ENCODE measurements at regions not wholly inside any gene's neighbourhood (a gene's known extent, or its start where the extent isn't known, plus 50 kb on each side); places are given as distances from the start of the nearest gene placed in this dataset.
"Not testable (repeated sequence)": the region's sequence is repeated elsewhere in the genome, so short reads cannot be mapped to it uniquely, and the experiment has no call there.

DNA sequence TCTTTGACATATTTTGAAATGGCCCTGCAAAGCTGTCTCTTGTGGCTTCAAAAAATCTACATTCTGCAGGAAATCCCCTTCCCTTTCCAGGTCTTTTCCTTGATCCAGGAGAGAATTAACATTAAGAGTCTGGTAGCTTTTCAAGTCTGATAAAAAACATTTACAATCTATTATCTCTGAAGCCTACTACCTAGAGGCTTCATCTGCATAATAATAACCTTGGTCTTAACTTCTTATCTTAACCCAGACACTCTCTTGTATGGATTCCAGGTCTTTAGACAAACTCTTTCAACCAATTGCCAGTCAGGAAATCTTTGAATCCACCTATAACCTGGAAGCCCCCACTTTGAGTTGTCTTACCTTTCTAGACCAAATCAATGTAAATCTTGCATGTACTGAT lies 179.3 kb upstream of the ZC3H15 start:
- no peak for DNase-seq

DNA sequence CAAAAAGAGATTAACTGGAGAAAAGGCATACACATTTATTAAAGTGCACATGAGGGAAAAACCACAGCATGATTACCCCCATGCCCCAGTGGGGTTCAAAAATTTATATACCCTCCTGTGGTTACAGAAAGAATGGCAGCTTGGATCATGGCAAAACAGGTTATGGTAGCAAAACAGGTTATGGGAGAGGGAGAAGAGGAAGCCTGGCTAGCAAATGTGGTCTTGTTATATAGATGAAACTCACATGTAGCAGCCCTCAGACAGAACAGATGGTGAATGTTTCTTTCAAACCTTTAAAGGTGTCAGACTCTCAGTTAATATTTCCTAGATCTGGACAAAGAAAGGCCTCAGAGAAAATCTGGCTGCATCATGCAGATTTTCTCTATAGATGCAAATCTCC lies 178.2 kb upstream of the ZC3H15 start:
- no peak for DNase-seq

DNA sequence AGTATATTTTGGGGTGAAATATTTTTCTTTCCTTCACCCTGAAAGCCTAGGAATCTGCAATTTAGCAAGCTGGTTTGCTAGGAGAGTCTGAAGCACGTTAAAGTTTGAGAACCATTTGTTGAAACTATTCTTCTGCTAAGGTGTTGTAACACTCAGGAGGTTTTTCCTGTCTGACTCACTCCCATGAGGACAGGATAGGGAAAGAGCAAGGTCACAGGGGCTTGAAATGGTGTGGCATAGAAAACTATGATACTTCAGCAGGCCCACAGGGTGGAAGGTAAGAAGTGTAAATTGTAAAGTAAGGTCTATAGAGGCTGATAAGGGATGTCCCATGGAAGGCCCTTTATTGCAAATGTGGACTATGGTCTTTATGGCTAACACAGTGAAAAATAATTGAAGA lies 177.7 kb upstream of the ZC3H15 start:
- DNase-seq: no peak

DNA sequence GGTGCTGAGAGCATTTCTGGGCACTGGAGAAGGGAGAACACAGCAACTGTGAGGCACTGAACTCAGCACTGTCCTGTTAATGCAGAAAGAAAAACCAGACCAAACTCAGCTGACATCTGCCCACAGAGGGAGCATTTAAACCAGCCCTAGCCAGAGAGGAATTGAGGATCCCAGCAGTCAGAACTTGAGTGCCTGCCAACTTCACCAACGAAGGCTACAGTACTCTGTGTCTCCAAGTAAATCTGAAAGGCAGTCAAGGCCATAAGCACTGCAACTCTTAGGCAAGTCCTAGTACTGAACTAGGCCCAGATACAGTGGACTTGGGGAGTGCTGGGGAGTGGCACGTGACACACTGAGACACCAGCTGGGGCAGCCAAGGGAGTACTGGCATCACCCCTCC lies 176.2 kb upstream of the ZC3H15 start:
- no peak for DNase-seq

DNA sequence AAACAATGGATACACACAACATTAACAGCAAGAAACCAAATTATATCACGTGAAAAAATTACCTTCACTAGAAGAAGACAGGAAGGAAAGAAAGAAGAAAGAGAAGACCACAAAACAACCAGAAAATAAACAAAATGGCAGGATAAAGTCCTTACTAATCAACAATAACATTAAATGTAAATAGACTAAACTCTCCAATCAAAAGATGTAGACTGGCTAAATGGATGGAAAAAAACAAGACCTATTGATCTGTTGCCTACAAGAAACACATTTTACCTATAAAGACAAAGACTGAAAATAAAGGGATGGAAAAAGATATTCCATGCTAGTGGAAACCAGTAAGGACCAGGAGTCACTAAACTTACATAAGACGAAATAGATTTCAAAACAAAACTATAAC lies 167.0 kb upstream of the ZC3H15 start:
- DNase-seq: no peak

- no peak for DNase-seq
These were observed 160.1 kb upstream of the ZC3H15 start for GRCh38 chr2:186325827-186326535.

DNA sequence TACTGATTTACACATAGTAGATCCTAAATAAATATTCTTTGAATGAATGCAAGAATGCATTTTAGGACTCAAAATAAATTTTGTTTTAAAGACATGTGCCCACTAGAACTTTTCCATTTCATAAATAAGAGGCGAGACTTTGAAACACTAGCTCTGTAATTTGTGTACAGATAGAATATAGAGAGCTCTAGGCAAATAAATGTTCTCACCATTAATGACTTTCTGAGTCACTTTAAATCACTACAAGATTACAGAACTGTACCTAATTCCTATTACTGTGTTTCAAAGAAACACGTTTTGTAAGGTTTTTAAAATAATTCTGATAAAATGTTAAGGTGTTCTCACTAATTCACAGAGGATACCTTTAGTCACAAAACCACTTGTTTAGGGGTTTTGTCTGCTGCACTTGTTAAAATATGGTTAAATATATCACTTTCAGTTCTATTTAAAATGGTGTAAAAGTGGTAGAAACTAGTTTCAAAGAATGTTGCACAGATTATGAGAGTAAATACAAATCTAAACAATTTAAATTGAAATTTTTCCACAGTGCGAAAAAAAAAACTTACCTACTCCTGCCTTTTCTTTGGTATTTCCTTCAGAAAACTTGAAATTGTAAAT lies 158.7 kb upstream of the ZC3H15 start:
- DNase-seq: no peak

- DNase-seq: no peak
These were observed 157.2 kb upstream of the ZC3H15 start for GRCh38 chr2:186328838-186329237.

DNA sequence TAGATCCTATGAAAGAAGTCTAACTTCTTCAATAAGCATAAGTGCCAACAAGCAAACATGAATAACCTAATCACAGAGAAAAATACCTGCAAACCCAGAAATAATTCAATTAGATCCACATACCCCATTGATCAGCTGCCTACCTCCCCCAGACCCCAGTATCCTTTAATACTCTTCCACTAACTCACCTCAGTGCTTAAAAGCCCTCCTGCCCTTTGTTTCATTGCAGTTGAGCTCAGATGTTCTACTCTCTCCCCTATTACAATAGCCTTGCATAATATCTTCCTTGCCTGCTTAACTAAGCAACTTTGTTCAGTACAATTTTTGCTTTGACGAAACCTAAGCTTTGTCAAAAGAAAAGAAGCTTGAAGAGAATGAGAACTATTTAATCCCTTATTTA lies 156.0 kb upstream of the ZC3H15 start:
- DNase-seq: no peak

GRCh38 chr2:186339716-186340115 lies 146.3 kb upstream of the ZC3H15 start:
- no peak for DNase-seq

DNA sequence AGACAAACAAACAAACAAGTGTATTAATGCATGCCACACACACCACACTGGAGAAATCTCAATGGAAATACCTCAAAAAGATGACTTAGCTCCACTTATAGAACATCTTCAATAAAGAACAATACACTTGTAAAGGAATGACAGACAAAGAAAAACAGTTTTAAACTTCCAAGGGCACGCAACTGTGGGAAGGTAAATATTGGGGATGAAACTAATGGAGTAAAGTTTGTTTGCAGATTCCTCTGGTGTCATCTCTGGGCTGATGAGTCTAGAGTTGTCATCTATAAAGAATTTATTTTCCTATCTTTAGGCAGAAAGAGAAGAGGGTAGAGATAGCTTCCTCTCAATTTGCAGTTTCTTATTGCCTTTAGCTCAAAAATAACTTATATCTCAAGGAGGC lies 144.0 kb upstream of the ZC3H15 start:
- DNase-seq: no peak

GRCh38 chr2:186345745-186346144 lies 140.3 kb upstream of the ZC3H15 start:
- DNase-seq: no peak

- no peak for DNase-seq
These were observed 139.8 kb upstream of the ZC3H15 start for GRCh38 chr2:186346216-186346615.

GRCh38 chr2:186347472-186347871 lies 138.6 kb upstream of the ZC3H15 start:
- no peak for DNase-seq

GRCh38 chr2:186348200-186348599 lies 137.9 kb upstream of the ZC3H15 start:
- DNase-seq: no peak

GRCh38 chr2:186349508-186349907 lies 136.6 kb upstream of the ZC3H15 start:
- DNase-seq: no peak

DNA sequence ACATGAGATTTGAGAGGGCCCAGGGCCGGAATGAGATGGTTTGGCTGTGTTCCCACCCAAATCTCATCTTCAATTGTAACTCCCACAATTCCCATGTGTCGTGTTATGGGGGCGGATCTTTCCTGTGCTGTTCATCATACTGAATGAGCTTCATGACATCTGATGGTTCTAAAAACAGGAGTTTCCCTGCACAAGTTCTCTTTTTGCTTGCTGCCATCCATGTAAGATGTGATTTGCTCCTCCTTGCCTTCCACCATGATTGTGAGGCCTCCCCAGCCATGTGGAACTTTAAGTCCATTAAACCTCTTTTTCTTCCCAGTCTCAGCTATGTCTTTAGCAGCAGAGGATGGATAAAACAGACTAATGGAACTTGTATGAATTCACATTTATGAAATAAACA lies 131.9 kb upstream of the ZC3H15 start:
- DNase-seq: not testable (repeated sequence)

DNA sequence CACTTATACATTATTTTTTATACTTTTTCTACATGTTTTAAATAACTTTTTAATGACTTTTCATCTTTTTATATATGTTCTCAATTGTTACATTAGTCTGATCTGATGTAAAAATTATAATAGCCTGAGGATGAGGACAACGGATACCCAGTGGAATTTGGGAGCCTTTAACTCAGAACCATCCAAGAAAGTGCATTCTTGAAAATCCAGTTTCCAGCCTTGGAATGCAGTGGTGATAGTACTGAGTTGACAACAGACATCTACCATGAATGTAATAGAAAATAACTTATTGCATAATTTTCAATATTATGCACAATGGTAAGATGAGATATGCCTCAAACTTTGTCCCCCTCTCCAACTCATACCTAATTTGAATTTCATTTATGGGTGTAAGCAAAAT lies 120.7 kb upstream of the ZC3H15 start:
- no peak for DNase-seq

DNA sequence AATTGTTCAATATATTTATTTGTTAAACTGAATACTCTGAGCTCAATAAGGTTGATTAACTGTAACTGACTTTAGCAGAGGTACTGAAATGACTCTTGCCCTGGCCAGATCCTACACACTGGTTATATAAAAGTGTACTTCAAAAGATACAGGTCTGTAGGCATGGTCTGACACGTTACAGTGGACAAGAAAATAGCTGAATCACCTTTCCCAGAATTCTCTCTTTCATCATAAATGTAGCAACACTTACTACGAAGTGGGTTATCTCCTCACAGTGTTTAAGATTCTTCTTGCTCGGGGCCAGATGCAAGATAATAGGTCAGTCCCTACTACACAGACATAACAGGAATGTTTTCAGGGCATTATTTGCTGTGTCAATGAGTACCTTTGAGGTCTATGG lies 107.0 kb upstream of the ZC3H15 start:
- DNase-seq: no peak

GRCh38 chr2:186380805-186381204 lies 105.3 kb upstream of the ZC3H15 start:
- DNase-seq: no peak

DNA sequence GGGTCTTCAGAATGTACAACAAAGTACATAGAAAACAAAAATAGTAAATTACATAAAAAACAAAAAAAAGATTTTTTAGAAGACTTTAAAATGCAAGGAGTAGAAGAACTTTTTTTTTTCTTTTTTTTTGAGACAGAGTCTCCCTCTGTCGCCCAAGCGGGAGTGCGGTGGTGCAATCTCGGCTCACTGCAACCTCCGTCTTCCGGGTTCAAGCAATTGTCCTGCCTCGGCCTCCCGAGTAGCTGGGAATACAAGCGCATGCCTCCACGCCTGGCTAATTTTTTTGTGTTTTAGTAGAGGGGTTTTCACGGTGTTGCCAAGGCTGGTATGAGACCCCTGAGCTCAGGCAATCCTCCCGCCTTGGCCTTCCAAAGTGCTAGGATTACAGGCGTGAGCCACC lies 104.5 kb upstream of the ZC3H15 start:
- DNase-seq: no peak

DNA sequence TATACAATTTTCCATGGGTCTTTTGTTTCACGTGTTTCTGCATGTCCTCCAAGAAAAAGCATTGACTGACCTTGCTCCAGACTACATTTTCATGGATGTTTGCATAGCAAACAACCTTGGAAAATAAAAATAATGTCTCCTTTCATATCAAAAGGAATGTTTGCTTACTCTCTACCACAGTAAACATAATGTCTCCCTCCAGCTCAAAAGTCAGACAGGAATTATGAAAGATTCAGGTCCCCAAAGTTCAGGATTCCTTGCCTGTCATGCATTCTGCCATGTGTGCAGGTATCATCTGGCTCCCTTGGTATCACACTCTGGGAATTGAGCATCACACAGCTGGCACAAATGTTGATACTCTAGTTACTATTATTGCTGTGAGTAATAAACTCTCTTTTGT lies 103.1 kb upstream of the ZC3H15 start:
- no peak for DNase-seq

GRCh38 chr2:186384226-186384625 lies 101.8 kb upstream of the ZC3H15 start:
- no peak for DNase-seq

DNA sequence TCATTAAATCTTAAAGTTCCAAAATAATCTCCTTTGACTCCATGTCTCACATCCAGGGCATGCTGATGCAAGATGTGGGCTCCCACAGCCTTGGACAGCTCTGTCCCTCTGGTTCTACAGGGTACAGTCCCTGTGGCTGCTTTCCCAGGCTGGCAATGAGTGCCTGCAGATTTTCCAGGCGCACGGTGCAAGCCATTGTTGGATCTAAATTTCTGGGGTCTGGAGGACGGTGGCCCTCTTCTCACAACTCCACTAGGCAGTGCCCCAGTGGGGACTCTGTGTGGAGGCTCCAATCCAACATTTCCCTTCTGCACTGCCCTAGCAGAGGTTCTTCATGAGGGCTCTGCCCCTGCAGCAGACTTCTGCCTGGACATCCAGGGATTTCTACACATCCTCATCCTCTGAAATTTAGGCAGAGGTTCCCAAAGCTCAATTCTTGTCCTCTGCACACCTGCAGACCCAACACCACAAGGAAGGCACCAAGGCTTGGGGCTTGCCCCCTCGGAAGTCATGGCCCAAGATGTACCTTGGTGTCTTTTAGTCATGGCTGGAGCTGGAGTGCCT lies 100.3 kb upstream of the ZC3H15 start:
- DNase-seq: not testable (repeated sequence)

All from femur (tissue), 1 donor.